Activated B cell treated with CpG ODN at 0.5 μM for 24 hours (primary cell): ENCODE measurements at regions not wholly inside any gene's neighbourhood (a gene's known extent, or its start where the extent isn't known, plus 50 kb on each side); places are given as distances from the start of the nearest gene placed in this dataset.

Source experiments
- ATAC-seq: fragments of 200-7000 bp; cut with Tn5 transposase; one replicate; pipeline ENCODE4 v1.10.0; 2021; ENCODE audit warnings: low read depth, mild to moderate bottlenecking, moderate library complexity
- CTCF ChIA-PET: fragments of 350-600 bp; sonication (Branson Sonifier 250); formaldehyde crosslinking; loops from one replicate; lab custom pipeline; 2021; ENCODE audit warnings: antibody characterized with exemption; lab: Charles Lee
- POLR2A ChIA-PET: fragments of 350-600 bp; sonication (Branson Sonifier 250); formaldehyde crosslinking; loops from one replicate; lab custom pipeline; 2021; ENCODE audit warnings: antibody characterized with exemption; lab: Charles Lee
- DNase-seq: peaks from one replicate; pipeline ENCODE4 v3.0.0; 2022
- H3K27ac Mint-ChIP-seq: one replicate; pipeline ENCODE4 v1.8.0; 2020; ENCODE audit warnings: mixed read lengths
- H3K27me3 Mint-ChIP-seq: one replicate; pipeline ENCODE4 v1.8.0; 2021; ENCODE audit warnings: mixed read lengths
- H3K36me3 Mint-ChIP-seq: one replicate; pipeline ENCODE4 v1.8.0; 2021; ENCODE audit warnings: low read depth, mixed read lengths
- H3K4me1 Mint-ChIP-seq: one replicate; pipeline ENCODE4 v1.8.0; 2021; ENCODE audit warnings: mixed read lengths
- H3K4me3 Mint-ChIP-seq: one replicate; pipeline ENCODE4 v1.8.0; 2020; ENCODE audit warnings: mild to moderate bottlenecking, mixed read lengths
- H3K9me3 Mint-ChIP-seq: one replicate; pipeline ENCODE4 v1.8.0; 2020; ENCODE audit warnings: mixed read lengths
- intact Hi-C: fragments of 100-400 bp; cut with micrococcal nuclease; formaldehyde crosslinking; loops from one replicate; pipeline ENCODE4 v1.15.1; 2024
- TF ChIP-seq, protein P1 (sequence below): fragments of 200-600 bp; IDR thresholded peaks from one replicate; pipeline ENCODE4 v1.8.0; 2022; ENCODE audit warnings: antibody characterized with exemption, mild to moderate bottlenecking

DNA sequence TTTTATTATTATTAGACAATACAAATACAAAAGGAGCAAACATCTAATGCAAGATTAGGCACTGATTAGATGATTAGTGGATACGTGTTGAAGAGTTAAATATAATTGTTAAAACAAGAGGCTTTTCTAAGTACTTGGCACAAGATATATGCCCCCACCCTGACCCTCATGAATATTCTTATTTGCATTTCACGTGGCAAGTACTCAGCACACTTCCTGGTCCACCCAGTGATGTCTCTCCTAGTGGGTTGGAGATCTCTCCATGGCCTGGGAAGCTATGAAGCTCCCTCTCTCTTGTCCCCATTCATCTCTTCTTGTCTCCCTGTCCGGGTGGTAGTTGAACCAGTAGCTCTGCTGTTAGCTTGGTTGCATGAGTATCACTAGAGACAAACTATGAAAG, 375.3 kb downstream of the ADRA2A start:
- Mint-ChIP-seq H3K36me3 (no peaks in the 10 kb centered on the region), H3K27me3 (no peaks in the 10 kb centered on the region), H3K27ac (no peak overlapping the region), H3K4me3 (no peak overlapping the region), H3K9me3 (no peaks in the 10 kb centered on the region), H3K4me1 (no peaks in the 10 kb centered on the region)
- DNase-seq (no peak), ATAC-seq (no peak)
- TF ChIP-seq, protein P1, sequence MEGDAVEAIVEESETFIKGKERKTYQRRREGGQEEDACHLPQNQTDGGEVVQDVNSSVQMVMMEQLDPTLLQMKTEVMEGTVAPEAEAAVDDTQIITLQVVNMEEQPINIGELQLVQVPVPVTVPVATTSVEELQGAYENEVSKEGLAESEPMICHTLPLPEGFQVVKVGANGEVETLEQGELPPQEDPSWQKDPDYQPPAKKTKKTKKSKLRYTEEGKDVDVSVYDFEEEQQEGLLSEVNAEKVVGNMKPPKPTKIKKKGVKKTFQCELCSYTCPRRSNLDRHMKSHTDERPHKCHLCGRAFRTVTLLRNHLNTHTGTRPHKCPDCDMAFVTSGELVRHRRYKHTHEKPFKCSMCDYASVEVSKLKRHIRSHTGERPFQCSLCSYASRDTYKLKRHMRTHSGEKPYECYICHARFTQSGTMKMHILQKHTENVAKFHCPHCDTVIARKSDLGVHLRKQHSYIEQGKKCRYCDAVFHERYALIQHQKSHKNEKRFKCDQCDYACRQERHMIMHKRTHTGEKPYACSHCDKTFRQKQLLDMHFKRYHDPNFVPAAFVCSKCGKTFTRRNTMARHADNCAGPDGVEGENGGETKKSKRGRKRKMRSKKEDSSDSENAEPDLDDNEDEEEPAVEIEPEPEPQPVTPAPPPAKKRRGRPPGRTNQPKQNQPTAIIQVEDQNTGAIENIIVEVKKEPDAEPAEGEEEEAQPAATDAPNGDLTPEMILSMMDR: no peak
- ChIA-PET POLR2A (no interaction called here), CTCF (no interaction called here)
- intact Hi-C loops: no loop called here

DNA sequence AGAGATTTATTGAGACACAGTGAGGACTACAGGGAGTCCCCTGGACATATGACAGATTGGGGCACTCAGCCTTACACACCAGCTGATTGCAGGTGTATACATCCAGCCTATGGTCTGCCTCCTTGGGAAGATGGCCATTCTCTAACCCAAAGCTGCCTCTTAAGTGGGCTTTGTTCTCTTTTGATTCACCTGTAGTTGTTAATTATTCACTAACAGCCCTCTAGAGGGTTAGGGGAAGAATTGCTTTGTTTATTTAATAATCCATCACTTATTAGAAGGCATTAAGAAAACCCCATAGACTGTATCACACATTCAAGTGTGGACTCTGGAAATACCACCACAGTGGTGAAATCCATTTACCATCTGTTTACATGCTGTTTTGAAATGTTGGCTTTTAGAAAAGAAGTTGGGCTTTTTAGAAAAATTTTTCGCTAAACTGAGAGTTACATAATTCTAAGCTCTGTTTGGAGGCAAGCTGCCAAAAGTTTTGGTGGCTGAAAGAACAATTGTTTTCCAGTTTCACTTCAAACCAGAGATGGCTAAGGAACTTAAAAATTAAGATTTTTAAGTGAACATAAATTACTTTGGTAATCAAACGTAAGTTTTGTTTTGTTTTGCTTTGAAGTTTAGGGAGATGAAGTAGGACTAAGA, 379.1 kb downstream of the ADRA2A start:
- Mint-ChIP-seq H3K4me1 (no peaks in the 10 kb centered on the region), H3K27ac (no peak overlapping the region), H3K27me3 (peaks cover 3% of the 10 kb centered on the region), H3K36me3 (no peaks in the 10 kb centered on the region), H3K4me3 (no peak overlapping the region), H3K9me3 (no peaks in the 10 kb centered on the region)
- ChIA-PET POLR2A (no interaction called here), CTCF (no interaction called here)
- intact Hi-C loops: no loop called here
- ATAC-seq (no peak), DNase-seq (no peak)
- TF ChIP-seq, protein P1: no peak

DNA sequence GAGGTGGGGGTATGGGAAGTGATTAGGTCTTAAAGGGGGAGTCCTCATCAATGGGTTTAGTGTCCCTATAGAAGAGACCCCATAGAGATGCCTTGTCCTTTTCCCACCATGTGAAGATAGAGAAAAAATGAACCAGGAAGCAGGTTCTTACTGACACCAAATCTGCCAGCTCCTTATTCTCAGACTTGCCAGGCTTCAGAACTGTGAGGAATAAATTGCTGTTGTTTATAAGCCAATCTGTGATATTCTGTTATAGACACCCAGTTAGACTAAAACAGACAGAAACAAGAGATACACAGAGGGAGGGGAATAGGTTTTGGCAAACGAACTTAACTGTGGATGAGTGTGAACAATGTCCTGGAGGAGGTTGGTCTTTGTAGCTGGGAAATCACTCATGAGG, 381.4 kb downstream of the ADRA2A start:
- TF ChIP-seq, protein P1: no peak
- H3K27ac Mint-ChIP-seq: no peak overlapping the region
- ATAC-seq: no peak
- H3K36me3 Mint-ChIP-seq: no peaks in the 10 kb centered on the region
- ChIA-PET POLR2A (no interaction called here), CTCF (no interaction called here)
- no peak overlapping the region for H3K4me3 Mint-ChIP-seq
- peaks cover 12% of the 10 kb centered on the region for H3K9me3 Mint-ChIP-seq
- intact Hi-C loops: no loop called here
- no peak for DNase-seq
- no peaks in the 10 kb centered on the region for H3K4me1 Mint-ChIP-seq
- peaks cover 3% of the 10 kb centered on the region for H3K27me3 Mint-ChIP-seq

DNA sequence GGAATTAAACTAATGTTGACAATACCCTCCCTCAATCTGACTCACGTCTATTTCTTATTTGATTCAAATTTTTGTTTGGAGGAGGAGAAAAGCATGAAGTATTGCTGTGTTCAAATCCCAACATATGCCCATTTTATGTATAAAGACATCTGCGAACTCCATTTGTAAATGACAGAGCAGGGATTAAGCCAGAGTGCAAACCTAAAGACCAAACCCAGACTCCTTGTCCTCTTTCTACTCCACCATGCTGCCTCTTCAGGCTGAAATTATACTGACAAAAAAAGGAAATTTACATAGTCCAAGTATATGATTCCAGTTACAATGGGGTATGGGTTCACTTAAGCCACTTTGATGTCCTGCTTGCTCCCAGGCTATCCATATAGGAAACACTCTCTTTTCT, 383.1 kb downstream of the ADRA2A start:
- H3K27ac Mint-ChIP-seq: no peak overlapping the region
- ATAC-seq: no peak
- intact Hi-C loops: no loop called here
- H3K4me3 Mint-ChIP-seq: no peak overlapping the region
- no peaks in the 10 kb centered on the region for H3K36me3 Mint-ChIP-seq
- H3K9me3 Mint-ChIP-seq: peaks cover 14% of the 10 kb centered on the region
- TF ChIP-seq, protein P1: no peak
- ChIA-PET CTCF (no interaction called here), POLR2A (no interaction called here)
- H3K4me1 Mint-ChIP-seq: no peaks in the 10 kb centered on the region
- DNase-seq: no peak
- H3K27me3 Mint-ChIP-seq: peaks cover 3% of the 10 kb centered on the region

DNA sequence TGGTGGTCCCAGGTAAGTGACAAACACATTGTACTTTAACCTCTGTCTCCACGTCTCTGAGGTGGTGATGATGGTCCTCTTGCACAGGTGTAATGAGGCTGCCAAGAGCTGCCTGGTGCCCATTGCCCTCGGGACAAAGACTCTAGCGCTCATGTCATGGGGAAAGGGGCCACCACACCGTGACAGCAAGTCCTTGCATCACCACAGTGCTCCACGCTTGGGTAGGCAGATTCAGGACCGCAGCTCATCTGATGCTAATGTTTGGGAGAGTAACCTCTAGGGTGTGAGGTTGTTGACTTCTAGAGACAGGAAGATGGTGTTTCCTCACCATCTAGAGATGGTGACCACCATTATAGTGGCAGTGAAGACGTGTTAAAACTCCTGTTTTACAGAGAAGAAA, 395.6 kb downstream of the ADRA2A start:
- DNase-seq (no peak), ATAC-seq (no peak)
- Mint-ChIP-seq H3K4me3 (no peak overlapping the region), H3K9me3 (no peaks in the 10 kb centered on the region), H3K27ac (no peak overlapping the region), H3K4me1 (no peaks in the 10 kb centered on the region), H3K27me3 (no peaks in the 10 kb centered on the region), H3K36me3 (no peaks in the 10 kb centered on the region)
- intact Hi-C loops: no loop called here
- ChIA-PET POLR2A (no interaction called here), CTCF (no interaction called here)
- TF ChIP-seq, protein P1: no peak
